Fibroblast of skin of abdomen (primary cell): ENCODE measurements at regions not wholly inside any gene's neighbourhood (a gene's known extent, or its start where the extent isn't known, plus 50 kb on each side); places are given as distances from the start of the nearest gene placed in this dataset.
"Not testable (repeated sequence)": the region's sequence is repeated elsewhere in the genome, so short reads cannot be mapped to it uniquely, and the experiment has no call there.

ENCODE experiments used
- DNase-seq: peaks from one replicate; pipeline ENCODE4 v3.0.0-alpha.2; 2013

GRCh38 chr1:25131794-25132193 is 100.5 kb downstream of the SYF2 start:
- no peak for DNase-seq

- no peak for DNase-seq
Observed at GRCh38 chr1:25130895-25131294, 101.4 kb downstream of the SYF2 start.

GRCh38 chr1:25129380-25129779 is 102.9 kb downstream of the SYF2 start:
- DNase-seq, result no peak

- no peak for DNase-seq
Observed at GRCh38 chr1:25128121-25128621, 104.1 kb downstream of the SYF2 start.

- no peak for DNase-seq
Observed at GRCh38 chr1:25126562-25126961, 105.7 kb downstream of the SYF2 start.

- DNase-seq, result no peak
Observed at GRCh38 chr1:25123551-25123950, 108.8 kb downstream of the SYF2 start.

GRCh38 chr1:25122747-25123146 is 109.6 kb downstream of the SYF2 start:
- DNase-seq, result no peak

GRCh38 chr1:25120281-25120680 is 112.0 kb downstream of the SYF2 start:
- DNase-seq, result no peak

- no peak for DNase-seq
Observed at GRCh38 chr1:25118546-25118945, 113.8 kb downstream of the SYF2 start.

- no peak for DNase-seq
Observed at GRCh38 chr1:25117233-25117823, 115.0 kb downstream of the SYF2 start.

GRCh38 chr1:25116832-25117231 is 115.5 kb downstream of the SYF2 start:
- DNase-seq, result no peak

- not testable (repeated sequence) for DNase-seq
Observed at GRCh38 chr1:25116117-25116516, 116.2 kb downstream of the SYF2 start.

GRCh38 chr1:25113731-25114130 is 118.6 kb downstream of the SYF2 start:
- DNase-seq, result no peak

- DNase-seq, result peak; percentile 51
Observed at GRCh38 chr1:25113086-25113485, 119.2 kb downstream of the SYF2 start.

- DNase-seq, result no peak
Observed at GRCh38 chr1:25112400-25112799, 119.9 kb downstream of the SYF2 start.

- no peak for DNase-seq
Observed at GRCh38 chr1:25111706-25112105, 120.6 kb downstream of the SYF2 start.

- DNase-seq, result no peak
Observed at GRCh38 chr1:25110485-25110884, 121.8 kb downstream of the SYF2 start.

- no peak for DNase-seq
Observed at GRCh38 chr1:25110036-25110435, 122.3 kb downstream of the SYF2 start.

GRCh38 chr1:25109531-25109951 is 122.8 kb downstream of the SYF2 start:
- DNase-seq, result no peak

GRCh38 chr1:25107643-25108010 is 124.7 kb downstream of the SYF2 start:
- peak; percentile 80 for DNase-seq

- peak; percentile 53 for DNase-seq
Observed at GRCh38 chr1:25106976-25107642, 125.2 kb downstream of the SYF2 start.

GRCh38 chr1:25106352-25106751 is 126.0 kb downstream of the SYF2 start:
- no peak for DNase-seq

GRCh38 chr1:25105836-25106235 is 126.5 kb downstream of the SYF2 start:
- DNase-seq, result no peak

GRCh38 chr1:25104932-25105561 is 127.3 kb downstream of the SYF2 start:
- DNase-seq, result no peak
